CD14-positive monocyte (primary cell): ENCODE measurements at regions not wholly inside any gene's neighbourhood (a gene's known extent, or its start where the extent isn't known, plus 50 kb on each side); places are given as distances from the start of the nearest gene placed in this dataset.

Source experiments
- DNase-seq, 3 donors: peaks; one replicate each; pipeline ENCODE4 v3.0.0-alpha.2; 2011 to 2022
- H2AFZ ChIP-seq: 2 replicates; pipeline ENCODE4 v1.6.0; 2012; ENCODE audit warnings: mild to moderate bottlenecking, low read depth, low read length, inconsistent platforms; ENCODE audit not compliant: insufficient read depth, poor library complexity, severe bottlenecking
- H3K27ac ChIP-seq, 2 donors: 1 replicate in 1 of 2; 2 replicates in 1 of 2; pipeline ENCODE4 v1.5.1; 2012 to 2013; ENCODE audit warnings: low read length in 2 of 2, control low read depth in 1 of 2, inconsistent platforms in 1 of 2, low read depth in 1 of 2, mild to moderate bottlenecking in 1 of 2
- H3K27me3 ChIP-seq, 2 donors: one replicate each; pipeline versions ENCODE4 v1.6.0 to v1.6.1; 2011 to 2013; ENCODE audit warnings: low read length in 2 of 2; ENCODE audit not compliant: control insufficient read depth in 2 of 2, insufficient read depth in 2 of 2
- H3K36me3 ChIP-seq, 2 donors: replicated peaks in 1 of 2; 1 replicate in 1 of 2; 2 replicates in 1 of 2; pipeline versions ENCODE4 v1.5.1 to v1.6.1; 2012 to 2013; ENCODE audit warnings: low read length in 2 of 2, control low read depth in 1 of 2, inconsistent platforms in 1 of 2, mild to moderate bottlenecking in 1 of 2; ENCODE audit not compliant: insufficient read depth in 2 of 2, control insufficient read depth in 1 of 2
- H3K4me1 ChIP-seq, 2 donors: 1 replicate in 1 of 2; 2 replicates in 1 of 2; pipeline versions ENCODE4 v1.5.1 to v1.6.1; 2012 to 2013; ENCODE audit warnings: low read length in 2 of 2, control low read depth in 1 of 2, inconsistent platforms in 1 of 2, mild to moderate bottlenecking in 1 of 2, moderate library complexity in 1 of 2; ENCODE audit not compliant: insufficient read depth in 2 of 2, control insufficient read depth in 1 of 2
- H3K4me2 ChIP-seq: replicated peaks from 2 replicates; pipeline ENCODE3; 2012; ENCODE audit warnings: low read length, moderate library complexity, mild to moderate bottlenecking; ENCODE audit not compliant: poor library complexity, severe bottlenecking; ENCODE audit errors: extremely low read depth
- H3K4me3 ChIP-seq, 3 experiments: fragments of 200-600 bp in 1 of 3; sonication (generic) in 1 of 3; replicated peaks in 1 of 3; 1 replicate in 2 of 3; 2 replicates in 1 of 3; pipeline ENCODE4 v1.5.1; 2011 to 2013; ENCODE audit warnings: low read length in 3 of 3, mild to moderate bottlenecking in 3 of 3, control low read depth in 2 of 3, low read depth in 2 of 3, inconsistent platforms in 1 of 3, moderate library complexity in 1 of 3
- H3K79me2 ChIP-seq: 2 replicates; pipeline ENCODE4 v1.6.0; 2012; ENCODE audit warnings: mild to moderate bottlenecking, control low read depth, inconsistent platforms, low read length, moderate library complexity; ENCODE audit not compliant: insufficient read depth
- H3K9ac ChIP-seq: 2 replicates; pipeline ENCODE4 v1.6.0; 2017; ENCODE audit warnings: low read length, mild to moderate bottlenecking; ENCODE audit not compliant: insufficient read depth, poor library complexity, severe bottlenecking
- H3K9me3 ChIP-seq, 2 donors: replicated peaks in 1 of 2; 1 replicate in 1 of 2; 2 replicates in 1 of 2; pipeline versions ENCODE4 v1.5.1 to v1.6.1; 2012 to 2013; ENCODE audit warnings: low read length in 2 of 2, control low read depth in 1 of 2; ENCODE audit not compliant: control insufficient read depth in 1 of 2, insufficient read depth in 1 of 2
- H4K20me1 ChIP-seq: 2 replicates; pipeline ENCODE4 v1.6.0; 2012; ENCODE audit warnings: mild to moderate bottlenecking, low read length, control low read depth, moderate library complexity; ENCODE audit not compliant: insufficient read depth
- H3K27ac Mint-ChIP-seq, 7 donors: one replicate each; pipeline ENCODE4 v1.8.0; 2020; ENCODE audit warnings: mild to moderate bottlenecking in 7 of 7, mixed read lengths in 7 of 7, moderate library complexity in 6 of 7, inconsistent platforms in 2 of 7
- H3K27me3 Mint-ChIP-seq, 3 donors: one replicate each; pipeline ENCODE4 v1.8.0; 2021 to 2022; ENCODE audit warnings: low read depth in 3 of 3, mild to moderate bottlenecking in 3 of 3, mixed read lengths in 3 of 3, moderate library complexity in 3 of 3, inconsistent platforms in 1 of 3
- H3K36me3 Mint-ChIP-seq, 2 donors: one replicate each; pipeline ENCODE4 v1.8.0; 2020; ENCODE audit warnings: mixed read lengths in 2 of 2, inconsistent platforms in 1 of 2, mild to moderate bottlenecking in 1 of 2
- H3K4me1 Mint-ChIP-seq: one replicate; pipeline ENCODE4 v1.8.0; 2020; ENCODE audit warnings: mild to moderate bottlenecking, mixed read lengths
- H3K4me3 Mint-ChIP-seq, 2 donors: one replicate each; pipeline ENCODE4 v1.8.0; 2020; ENCODE audit warnings: mild to moderate bottlenecking in 2 of 2, mixed read lengths in 2 of 2, moderate library complexity in 1 of 2
- H3K9me3 Mint-ChIP-seq, 7 donors: one replicate each; pipeline ENCODE4 v1.8.0; 2020 to 2022; ENCODE audit warnings: mixed read lengths in 7 of 7, mild to moderate bottlenecking in 6 of 7, moderate library complexity in 6 of 7, inconsistent platforms in 2 of 7
- WGBS: methylation state at CpG from one replicate; pipeline ENCODE4 v1.1.5; 2013; ENCODE audit warnings: missing lambda C conversion rate; ENCODE audit not compliant: insufficient coverage; 5-methylcytosine and 5-hydroxymethylcytosine counted together
- intact Hi-C, 2 donors: fragments of 100-400 bp; cut with micrococcal nuclease; formaldehyde crosslinking; loops; one replicate each; pipeline versions ENCODE4 v1.15.0 to v1.15.1; 2023
- TF ChIP-seq, protein P1 (sequence below): fragments of 200-600 bp; IDR thresholded peaks from one replicate; pipeline ENCODE4 v1.8.0; 2022; ENCODE audit warnings: antibody characterized with exemption, mild to moderate bottlenecking

DNA sequence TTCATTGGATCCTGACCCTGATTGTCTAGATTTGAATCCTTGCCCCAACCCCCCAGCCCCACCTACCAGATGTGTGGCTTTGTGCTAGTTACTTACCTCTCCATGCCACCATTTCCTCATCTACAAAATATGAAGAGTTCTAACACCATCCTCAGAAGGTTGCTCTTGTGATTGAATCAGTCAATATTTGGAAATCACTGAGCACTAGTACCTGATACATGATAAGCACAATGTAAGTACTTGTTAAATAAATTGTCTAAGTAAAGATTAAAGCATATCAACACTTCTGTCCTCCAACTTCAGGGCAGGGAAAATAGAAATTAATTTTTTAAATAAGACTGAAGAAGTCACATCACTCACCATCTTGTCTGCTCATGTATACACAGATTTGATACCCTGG is 249.6 kb upstream of the KLF3 start:
- Mint-ChIP-seq H3K27ac (peak overlapping the region in 1 of 7 donors; percentile 8), H3K9me3 (peaks cover 0 to 3% (median 0%) of the 10 kb centered on the region in 7 donors), H3K4me1 (peaks cover 10% of the 10 kb centered on the region), H3K36me3 (no peaks in the 10 kb centered on the region), H3K4me3 (no peak overlapping the region), H3K27me3 (peaks cover 0 to 2% (median 1%) of the 10 kb centered on the region in 3 donors)
- intact Hi-C loops: no loop called here
- H3K27me3 ChIP-seq: no peaks in the 10 kb centered on the region
- H3K9me3 ChIP-seq: no peaks in the 10 kb centered on the region
- TF ChIP-seq, protein P1, sequence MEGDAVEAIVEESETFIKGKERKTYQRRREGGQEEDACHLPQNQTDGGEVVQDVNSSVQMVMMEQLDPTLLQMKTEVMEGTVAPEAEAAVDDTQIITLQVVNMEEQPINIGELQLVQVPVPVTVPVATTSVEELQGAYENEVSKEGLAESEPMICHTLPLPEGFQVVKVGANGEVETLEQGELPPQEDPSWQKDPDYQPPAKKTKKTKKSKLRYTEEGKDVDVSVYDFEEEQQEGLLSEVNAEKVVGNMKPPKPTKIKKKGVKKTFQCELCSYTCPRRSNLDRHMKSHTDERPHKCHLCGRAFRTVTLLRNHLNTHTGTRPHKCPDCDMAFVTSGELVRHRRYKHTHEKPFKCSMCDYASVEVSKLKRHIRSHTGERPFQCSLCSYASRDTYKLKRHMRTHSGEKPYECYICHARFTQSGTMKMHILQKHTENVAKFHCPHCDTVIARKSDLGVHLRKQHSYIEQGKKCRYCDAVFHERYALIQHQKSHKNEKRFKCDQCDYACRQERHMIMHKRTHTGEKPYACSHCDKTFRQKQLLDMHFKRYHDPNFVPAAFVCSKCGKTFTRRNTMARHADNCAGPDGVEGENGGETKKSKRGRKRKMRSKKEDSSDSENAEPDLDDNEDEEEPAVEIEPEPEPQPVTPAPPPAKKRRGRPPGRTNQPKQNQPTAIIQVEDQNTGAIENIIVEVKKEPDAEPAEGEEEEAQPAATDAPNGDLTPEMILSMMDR: no peak
- H2AFZ ChIP-seq: no peak overlapping the region
- no peaks in the 10 kb centered on the region for H4K20me1 ChIP-seq
- H3K4me1 ChIP-seq: no peaks in the 10 kb centered on the region
- no peaks in the 10 kb centered on the region for H3K79me2 ChIP-seq
- DNase-seq: no peak
- H3K27ac ChIP-seq: no peak overlapping the region
- no peaks in the 10 kb centered on the region for H3K36me3 ChIP-seq
- H3K4me2 ChIP-seq: no peak overlapping the region
- no peak overlapping the region for H3K4me3 ChIP-seq
- H3K9ac ChIP-seq: no peak overlapping the region

DNA sequence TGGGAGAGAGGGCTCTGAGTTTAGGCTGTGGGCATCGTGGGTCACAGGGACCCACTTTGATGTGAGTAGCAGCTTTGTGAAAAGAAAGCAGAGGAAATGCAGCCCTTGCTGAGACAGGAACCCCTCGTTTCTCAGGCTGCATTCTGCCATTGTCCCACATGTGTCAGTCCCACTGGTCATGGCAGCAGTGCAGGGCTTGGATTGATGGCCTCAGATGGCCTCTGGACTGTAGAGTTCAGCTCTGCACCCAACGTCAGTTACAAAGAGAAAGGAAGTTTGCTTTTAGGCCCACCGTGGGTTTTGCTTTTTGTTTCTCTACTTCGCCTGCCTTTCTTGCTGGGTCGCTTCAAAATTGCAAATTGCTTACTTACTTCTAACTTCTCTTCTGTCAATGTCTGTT is 248.3 kb upstream of the KLF3 start:
- H3K4me1 ChIP-seq: no peaks in the 10 kb centered on the region
- H3K9ac ChIP-seq: no peak overlapping the region
- Mint-ChIP-seq H3K4me1 (peaks cover 10% of the 10 kb centered on the region), H3K36me3 (no peaks in the 10 kb centered on the region), H3K27ac (no peak overlapping the region), H3K27me3 (peaks cover 0 to 2% (median 0%) of the 10 kb centered on the region in 3 donors), H3K9me3 (peaks cover 4 to 12% (median 9%) of the 10 kb centered on the region in 7 donors), H3K4me3 (no peak overlapping the region)
- no peak overlapping the region for H2AFZ ChIP-seq
- no peak overlapping the region for H3K27ac ChIP-seq
- intact Hi-C loops: no loop called here
- 63% methylated on average over 5 of the region's 6 CpGs for WGBS
- H3K79me2 ChIP-seq: no peaks in the 10 kb centered on the region
- H3K9me3 ChIP-seq: peaks cover 7 to 8% of the 10 kb centered on the region in 2 donors
- H3K4me3 ChIP-seq: no peak overlapping the region
- H3K27me3 ChIP-seq: no peaks in the 10 kb centered on the region
- TF ChIP-seq, protein P1: no peak
- H3K36me3 ChIP-seq: no peaks in the 10 kb centered on the region
- no peak overlapping the region for H3K4me2 ChIP-seq
- no peaks in the 10 kb centered on the region for H4K20me1 ChIP-seq
- DNase-seq: no peak
